ENCODE measurements at regions not wholly inside any gene's neighbourhood (a gene's known extent, or its start where the extent isn't known, plus 50 kb on each side); places are given as distances from the start of the nearest gene placed in this dataset.

GRCh38 chr20:6265204-6265904 is 142.5 kb upstream of the FERMT1 start:
- H3K27me3 Mint-ChIP-seq = peaks cover 21% of the 10 kb centered on the region
- H3K27ac Mint-ChIP-seq = no peak overlapping the region
- H3K4me3 Mint-ChIP-seq = no peak overlapping the region
- H3K9me3 Mint-ChIP-seq = no peaks in the 10 kb centered on the region
- no peak for DNase-seq (ENCODE audit: extremely low spot score, unreplicated experiment)
- TF ChIP-seq CTCF (conservative IDR thresholded peaks at IDR 0.05) = peak; percentile 65
- H3K36me3 Mint-ChIP-seq = no peaks in the 10 kb centered on the region
- no peaks in the 10 kb centered on the region for H3K4me1 Mint-ChIP-seq (ENCODE audit: unreplicated experiment)

- Mint-ChIP-seq H3K4me1 (ENCODE audit: unreplicated experiment) (no peaks in the 10 kb centered on the region), H3K27me3 (peaks cover 7% of the 10 kb centered on the region), H3K4me3 (no peak overlapping the region), H3K27ac (no peak overlapping the region), H3K9me3 (no peaks in the 10 kb centered on the region), H3K36me3 (no peaks in the 10 kb centered on the region)
- no peak for DNase-seq (ENCODE audit: extremely low spot score, unreplicated experiment)
- TF ChIP-seq CTCF (conservative IDR thresholded peaks at IDR 0.05) = no peak
These were observed 130.6 kb upstream of the FERMT1 start for GRCh38 chr20:6253396-6253795.

GRCh38 chr20:6245436-6245835 is 122.6 kb upstream of the FERMT1 start:
- no peaks in the 10 kb centered on the region for H3K4me1 Mint-ChIP-seq (ENCODE audit: unreplicated experiment)
- H3K27me3 Mint-ChIP-seq = peaks cover 3% of the 10 kb centered on the region
- no peak for DNase-seq (ENCODE audit: extremely low spot score, unreplicated experiment)
- no peaks in the 10 kb centered on the region for H3K36me3 Mint-ChIP-seq
- H3K9me3 Mint-ChIP-seq = no peaks in the 10 kb centered on the region
- H3K4me3 Mint-ChIP-seq = no peak overlapping the region
- no peak for TF ChIP-seq CTCF (conservative IDR thresholded peaks at IDR 0.05)
- H3K27ac Mint-ChIP-seq = no peak overlapping the region

GRCh38 chr20:6241591-6241990 is 118.8 kb upstream of the FERMT1 start:
- Mint-ChIP-seq H3K4me3 (no peak overlapping the region), H3K27ac (no peak overlapping the region)

GRCh38 chr20:6240059-6240458 is 117.2 kb upstream of the FERMT1 start:
- Mint-ChIP-seq H3K36me3 (no peaks in the 10 kb centered on the region), H3K27me3 (peaks cover 7% of the 10 kb centered on the region), H3K27ac (no peak overlapping the region), H3K4me1 (ENCODE audit: unreplicated experiment) (no peaks in the 10 kb centered on the region), H3K9me3 (no peaks in the 10 kb centered on the region), H3K4me3 (no peak overlapping the region)
- no peak for DNase-seq (ENCODE audit: extremely low spot score, unreplicated experiment)
- no peak for TF ChIP-seq CTCF (conservative IDR thresholded peaks at IDR 0.05)

More at GRCh38 chr20:6241591-6241990, 118.8 kb upstream of the FERMT1 start:
- no peak for TF ChIP-seq CTCF (conservative IDR thresholded peaks at IDR 0.05)
- no peak for DNase-seq (ENCODE audit: extremely low spot score, unreplicated experiment)
- Mint-ChIP-seq H3K4me1 (ENCODE audit: unreplicated experiment) (no peaks in the 10 kb centered on the region), H3K9me3 (no peaks in the 10 kb centered on the region), H3K27me3 (peaks cover 7% of the 10 kb centered on the region), H3K36me3 (no peaks in the 10 kb centered on the region)
